Stimulated activated CD4-positive, alpha-beta T cell treated with anti-CD3 and anti-CD28 coated beads, TNF-alpha, amount 100 ng/mL, for 48 hours (primary cell): ENCODE measurements at regions not wholly inside any gene's neighbourhood (a gene's known extent, or its start where the extent isn't known, plus 50 kb on each side); places are given as distances from the start of the nearest gene placed in this dataset.
"Not testable (repeated sequence)": the region's sequence is repeated elsewhere in the genome, so short reads cannot be mapped to it uniquely, and the experiment has no call there.

Source experiments
- DNase-seq, 3 donors: peaks; one replicate each; pipeline ENCODE4 v3.0.0-alpha.2; 2020; ENCODE audit warnings: low read depth in 3 of 3

DNA sequence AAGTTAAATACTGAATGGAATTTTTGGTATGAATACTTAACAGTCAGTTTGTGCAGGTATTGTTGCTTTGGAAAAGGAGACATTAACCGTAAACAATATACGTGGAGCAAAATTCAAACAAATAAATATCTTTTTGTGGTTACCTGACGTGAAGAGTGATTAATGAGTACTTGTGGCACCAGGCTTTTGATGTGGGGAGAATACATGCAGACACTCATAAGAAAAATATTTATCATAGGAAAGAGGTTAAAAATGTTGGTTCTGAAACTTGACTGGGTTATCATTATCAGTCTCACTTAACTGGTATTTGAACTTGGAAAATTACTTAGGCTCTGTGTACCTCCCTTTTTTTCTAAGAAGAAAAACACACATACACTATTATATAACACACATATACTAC, 136.4 kb upstream of the NDST4 start:
- no peak for DNase-seq

DNA sequence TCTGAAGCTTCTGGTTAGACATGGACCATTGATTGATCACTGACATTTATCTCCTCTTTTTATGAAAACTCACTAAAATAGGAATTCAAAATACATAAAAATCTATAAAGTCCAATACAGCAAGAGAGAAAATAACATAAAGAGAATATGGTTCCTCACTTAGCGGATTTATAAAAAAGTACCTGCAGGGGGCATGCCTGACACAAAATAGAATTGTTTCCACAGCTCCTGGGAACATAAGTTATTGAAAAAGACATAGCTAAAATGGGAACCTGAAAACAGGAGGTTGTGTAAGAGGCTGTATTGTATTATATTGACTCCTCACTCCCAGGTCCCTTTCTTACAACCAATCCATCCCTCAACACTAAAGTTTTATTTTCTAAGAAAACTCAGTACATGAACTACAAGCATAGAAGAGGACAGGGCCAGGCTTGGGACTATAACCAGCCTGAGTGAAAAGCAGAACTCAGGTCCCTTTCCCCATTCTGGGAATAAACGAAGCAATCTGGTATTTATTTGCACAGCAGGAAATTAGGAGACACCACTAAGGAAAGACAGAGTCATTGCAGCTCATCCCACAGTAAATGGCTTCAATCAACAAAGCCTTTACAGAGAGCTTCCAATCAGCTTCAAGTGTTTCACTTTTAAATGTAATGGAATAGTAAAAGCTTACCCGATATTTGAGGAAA, 121.1 kb upstream of the NDST4 start:
- no peak for DNase-seq

DNA sequence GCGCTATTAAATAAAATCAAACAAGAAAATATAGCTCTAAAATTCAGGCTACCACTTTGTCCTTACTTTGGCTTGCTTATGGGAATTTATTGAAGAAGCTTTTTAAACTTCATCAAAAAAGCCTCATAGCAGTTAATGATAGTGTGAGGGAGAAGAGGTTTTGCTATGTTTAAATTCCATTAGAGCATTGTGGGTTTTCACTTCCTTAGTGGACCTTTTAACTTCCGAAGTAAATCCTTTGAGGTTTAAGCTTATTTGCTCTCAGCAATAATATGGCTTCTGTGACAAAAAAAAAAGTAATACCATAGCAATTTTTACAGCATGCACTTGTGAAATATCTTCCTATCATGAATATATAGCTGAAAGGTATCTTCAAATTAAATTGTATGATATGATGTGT, 120.2 kb upstream of the NDST4 start:
- DNase-seq = no peak

DNA sequence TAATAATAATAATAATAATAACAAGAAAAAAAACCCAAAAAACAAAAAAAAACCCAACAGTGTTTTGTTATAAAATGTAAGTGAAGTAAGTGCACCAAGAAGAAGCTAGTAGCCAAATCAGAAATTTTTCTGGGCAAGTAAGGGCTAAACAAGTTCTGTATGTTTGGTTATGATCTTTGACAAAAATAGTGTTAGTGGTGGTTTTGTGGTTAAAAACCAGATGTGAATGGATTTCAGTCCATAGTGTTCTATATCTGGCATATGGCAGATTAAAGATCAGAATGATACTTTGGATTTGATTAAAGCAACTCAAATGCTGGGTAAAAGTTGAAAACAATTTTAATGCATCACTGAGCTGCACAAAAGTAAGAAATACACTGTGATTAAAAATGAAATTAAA, 116.5 kb upstream of the NDST4 start:
- DNase-seq = no peak

DNA sequence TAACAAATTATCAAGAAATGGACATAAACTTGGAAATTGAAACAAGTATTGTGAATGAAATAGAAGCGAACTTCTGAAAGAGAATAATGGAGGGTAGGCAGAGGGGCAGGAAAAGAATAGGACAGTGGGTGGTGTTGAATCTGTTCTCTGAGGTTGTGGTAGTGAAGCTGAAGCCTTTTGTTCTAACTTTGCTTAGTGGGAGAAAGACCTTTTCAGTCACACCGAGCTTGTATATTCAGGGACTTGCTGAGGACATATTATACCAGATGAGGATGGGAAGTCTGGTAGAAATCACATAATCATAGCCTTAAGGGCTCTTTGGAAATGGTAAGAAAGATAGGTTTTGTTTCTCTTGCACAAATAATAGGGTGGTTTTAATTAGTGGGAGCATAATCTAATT, 115.4 kb upstream of the NDST4 start:
- no peak for DNase-seq

DNA sequence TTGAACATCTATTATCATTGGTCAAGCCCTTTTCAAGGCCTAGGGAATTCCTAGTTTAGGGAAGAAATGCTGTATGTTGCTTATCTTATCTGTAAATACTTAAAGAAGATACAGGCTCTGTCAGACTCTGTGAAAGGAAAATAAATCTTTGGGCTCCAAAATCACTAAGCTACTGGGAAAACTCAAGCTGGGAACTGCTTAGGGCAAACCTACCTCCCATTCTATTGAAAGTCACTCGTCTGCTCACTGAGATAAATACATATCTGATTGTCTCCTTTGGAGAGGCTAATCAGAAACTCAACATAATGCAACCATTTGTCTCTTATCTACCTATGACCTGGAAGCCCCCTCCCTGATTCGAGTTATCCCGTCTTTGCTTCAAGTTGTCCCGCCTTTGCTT, 108.6 kb upstream of the NDST4 start:
- no peak for DNase-seq

DNA sequence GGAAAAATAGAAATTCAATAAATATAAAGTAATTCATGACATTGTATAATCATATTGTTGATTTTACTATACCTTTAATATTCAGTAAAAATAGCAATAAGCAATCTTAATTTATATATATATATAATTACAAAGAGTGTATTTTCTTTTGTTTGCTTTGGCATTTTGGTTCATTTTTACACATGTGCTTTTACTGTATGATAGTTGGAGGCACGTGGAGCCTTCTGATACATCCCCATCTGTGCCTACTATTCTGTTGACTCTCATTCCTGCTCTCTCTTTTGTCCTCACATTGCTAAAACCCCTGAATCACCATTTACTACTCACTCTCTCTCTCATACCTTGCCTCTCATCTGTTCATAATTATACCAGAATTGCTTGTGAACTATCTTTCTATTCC, 106.4 kb upstream of the NDST4 start:
- no peak for DNase-seq

DNA sequence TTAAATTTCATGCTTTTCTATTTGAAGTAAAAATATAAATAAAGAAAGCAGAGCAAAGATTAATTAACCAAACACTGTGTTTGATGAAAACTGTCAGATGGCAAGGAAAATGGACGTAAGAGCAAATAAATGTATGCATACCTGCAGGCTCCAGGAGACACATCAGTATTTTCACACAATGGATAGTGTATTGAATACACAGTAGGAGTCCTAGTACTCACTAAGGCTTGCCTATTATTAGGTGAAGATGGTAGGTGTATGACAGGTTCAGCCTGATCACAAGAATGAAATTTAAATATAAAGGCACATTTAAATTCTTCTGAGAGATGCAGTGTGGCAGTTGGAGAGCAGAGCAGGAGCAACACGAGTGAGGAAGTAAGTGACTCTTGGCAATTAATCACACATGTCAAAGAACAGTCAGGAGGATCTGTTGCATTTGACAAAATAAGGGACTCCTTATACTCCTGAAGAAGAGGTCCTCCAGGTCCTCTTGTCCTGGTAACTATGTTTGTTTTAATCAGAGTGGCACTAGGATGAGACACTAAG, 106.0 kb upstream of the NDST4 start:
- DNase-seq = no peak

DNA sequence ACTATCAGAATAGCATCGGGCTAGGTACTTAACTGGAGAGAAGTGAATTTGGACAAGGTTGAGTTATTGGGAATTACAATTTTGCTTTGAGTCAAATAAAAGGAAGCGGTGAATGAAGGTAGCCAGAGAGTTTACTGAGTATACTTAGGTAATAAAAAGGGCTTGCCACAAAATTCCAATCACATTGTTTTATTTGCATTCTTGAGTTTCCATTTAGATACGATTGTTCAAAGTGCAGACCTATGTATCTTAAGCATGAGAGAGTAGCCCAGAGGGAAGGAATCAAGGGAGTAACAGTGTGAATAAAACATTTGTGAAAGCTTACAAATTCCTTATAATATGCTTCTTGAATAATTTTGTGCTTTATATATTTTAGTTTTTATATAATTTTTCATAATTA, 102.5 kb upstream of the NDST4 start:
- no peak for DNase-seq

DNA sequence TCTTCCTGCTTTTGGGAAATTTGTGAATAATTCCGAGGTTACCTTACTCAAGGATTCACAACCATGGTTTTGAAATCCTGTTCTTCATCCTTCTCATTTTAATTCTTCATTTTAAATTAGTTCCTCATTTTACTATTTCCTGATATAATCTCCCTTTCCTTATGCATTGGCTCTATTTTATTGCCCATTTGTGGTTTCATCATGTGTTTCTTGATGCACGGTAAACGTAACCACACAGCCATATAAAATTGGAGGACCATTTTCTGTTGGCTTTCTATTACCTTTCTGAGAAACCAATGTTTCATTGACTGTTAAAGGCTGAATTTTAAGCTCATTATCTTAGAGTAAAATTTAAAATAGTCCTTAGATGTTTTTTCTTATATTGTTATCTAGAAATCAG, 100.3 kb upstream of the NDST4 start:
- DNase-seq = no peak

DNA sequence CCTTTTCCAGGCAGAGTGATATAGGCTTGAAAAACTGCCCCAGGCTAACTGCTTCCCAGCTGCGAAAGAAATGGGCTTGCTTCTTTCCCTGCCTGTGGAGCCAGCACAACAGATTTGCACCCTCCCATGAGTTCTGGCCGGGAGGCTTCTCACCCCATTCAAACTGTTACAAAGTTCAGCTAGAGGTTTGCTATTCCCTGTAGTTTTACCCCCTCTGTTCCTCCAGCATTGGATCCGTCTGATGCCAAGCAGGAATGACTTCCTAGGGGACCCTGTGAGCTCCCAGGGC, 87.6 kb upstream of the NDST4 start:
- DNase-seq = no peak

DNA sequence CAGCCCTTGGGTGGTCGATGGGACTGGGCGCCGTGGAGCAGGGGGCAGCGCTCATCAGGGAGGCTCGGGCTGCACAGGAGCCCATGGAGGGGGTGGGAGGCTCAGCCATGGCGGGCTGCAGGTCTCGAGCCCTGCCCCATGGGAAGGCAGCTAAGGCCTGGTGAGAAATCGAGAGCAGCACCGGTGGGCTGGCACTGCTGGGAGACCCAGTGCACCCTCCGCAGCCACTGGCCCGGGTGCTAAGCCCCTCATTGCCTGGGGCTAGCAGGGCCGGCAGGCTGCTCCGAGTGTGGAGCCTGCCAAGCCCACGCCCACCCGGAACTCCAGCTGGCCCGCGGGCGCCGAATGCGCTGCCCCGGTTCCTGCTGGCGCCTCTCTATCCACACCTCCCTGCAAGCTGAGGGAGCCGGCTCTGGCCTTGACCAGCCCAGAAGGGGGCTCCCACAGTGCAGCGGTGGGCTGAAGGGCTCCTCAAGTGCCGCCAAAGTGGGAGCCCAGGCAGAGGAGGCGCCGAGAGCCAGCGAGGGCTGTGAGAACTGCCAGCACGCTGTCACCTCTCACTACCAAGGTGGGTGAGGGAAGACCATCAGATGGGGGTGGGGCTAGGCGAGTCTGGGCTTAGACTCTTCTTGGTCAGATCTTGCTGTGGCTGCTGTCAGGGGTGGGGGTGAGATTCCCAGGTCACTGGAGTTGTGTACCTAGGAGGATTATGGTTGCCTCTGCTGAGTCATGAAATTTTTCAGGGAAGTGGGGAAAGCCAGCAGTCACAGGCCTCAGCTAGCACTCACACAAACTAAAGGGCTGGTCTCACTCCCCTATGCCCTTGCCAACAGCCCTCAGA, 87.0 kb upstream of the NDST4 start:
- not testable (repeated sequence) for DNase-seq

DNA sequence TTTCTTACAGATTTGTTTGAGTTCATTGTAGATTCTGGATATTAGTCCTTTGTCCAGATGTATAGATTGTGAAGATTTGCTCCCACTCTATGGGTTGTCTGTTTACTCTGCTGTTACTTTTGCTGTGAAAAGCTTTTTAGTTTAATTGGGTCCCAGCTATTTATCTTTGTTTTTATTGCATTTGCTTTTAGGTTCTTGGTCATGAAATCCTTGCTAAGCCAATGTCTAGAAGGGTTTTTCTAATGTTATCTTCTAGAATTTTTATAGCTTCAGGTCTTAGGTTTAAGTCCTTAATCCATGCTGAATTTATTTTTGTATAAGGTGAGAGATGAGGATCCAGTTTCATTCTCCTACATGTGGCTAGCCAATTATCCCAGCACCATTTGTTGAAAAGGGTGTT, 81.2 kb upstream of the NDST4 start:
- not testable (repeated sequence) for DNase-seq

DNA sequence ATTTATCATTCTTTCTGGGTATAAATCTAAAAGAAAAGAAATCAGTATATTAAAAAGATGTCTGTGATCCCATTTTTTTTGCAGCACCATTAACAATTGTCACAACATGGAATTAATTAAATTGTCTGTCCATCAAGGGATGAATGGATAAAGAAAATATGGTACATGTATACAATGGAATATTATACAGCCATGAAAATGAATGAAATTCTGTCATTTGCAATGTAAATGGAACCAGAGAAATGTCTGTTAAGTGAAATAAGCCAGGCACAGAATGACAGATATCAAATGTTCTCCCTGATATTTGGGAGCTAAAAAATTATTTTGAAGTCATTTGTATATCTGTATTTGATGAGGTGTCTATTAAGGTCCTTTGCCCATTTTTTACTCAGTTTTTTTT, 77.1 kb upstream of the NDST4 start:
- no peak for DNase-seq

DNA sequence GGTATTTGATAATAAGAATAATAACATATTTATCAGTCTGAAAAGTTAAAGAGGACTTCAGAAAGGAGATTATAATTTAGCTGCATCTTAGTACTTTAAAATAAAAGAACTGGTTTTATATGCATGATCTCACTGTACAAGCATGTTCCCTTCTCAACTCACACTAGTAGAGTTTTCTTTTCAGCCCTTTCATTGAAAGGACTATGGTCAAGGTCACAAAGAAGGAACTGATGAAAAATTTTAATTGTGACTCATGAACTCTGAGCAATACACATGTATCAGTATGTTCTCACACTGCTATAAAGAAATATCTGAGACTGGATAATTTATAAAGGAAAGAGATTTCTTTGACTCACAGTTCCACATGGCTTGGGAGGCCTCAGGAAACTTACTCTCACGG, 73.7 kb upstream of the NDST4 start:
- no peak for DNase-seq

DNA sequence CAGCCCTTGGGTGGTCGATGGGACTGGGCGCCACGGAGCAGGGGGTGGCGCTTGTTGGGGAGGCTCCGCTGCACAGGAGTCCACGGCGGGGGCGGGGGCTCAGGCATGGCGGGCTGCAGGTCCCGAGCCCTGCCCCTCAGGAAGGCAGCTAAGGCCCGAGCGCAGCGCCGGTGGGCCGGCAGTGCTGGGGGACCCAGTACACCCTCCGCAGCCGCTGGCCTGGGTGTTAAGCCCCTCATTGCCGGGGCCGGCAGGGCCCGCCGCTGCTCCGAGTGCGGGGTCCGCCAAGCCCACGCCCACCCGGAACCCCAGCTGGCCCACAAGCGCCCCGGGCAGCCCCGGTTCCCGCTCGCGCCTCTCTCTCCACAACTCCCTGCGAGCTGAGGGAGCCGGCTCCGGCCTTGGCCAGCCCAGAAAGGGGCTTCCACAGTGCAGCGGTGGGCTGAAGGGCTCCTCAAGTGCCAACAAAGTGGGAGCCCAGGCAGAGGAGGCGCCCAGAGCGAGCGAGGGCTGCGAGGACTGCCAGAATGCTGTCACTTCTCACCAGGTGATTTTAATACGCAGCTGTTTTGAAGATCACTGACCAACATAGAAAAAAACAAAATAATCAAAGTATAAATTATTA, 66.1 kb upstream of the NDST4 start:
- DNase-seq = not testable (repeated sequence)

DNA sequence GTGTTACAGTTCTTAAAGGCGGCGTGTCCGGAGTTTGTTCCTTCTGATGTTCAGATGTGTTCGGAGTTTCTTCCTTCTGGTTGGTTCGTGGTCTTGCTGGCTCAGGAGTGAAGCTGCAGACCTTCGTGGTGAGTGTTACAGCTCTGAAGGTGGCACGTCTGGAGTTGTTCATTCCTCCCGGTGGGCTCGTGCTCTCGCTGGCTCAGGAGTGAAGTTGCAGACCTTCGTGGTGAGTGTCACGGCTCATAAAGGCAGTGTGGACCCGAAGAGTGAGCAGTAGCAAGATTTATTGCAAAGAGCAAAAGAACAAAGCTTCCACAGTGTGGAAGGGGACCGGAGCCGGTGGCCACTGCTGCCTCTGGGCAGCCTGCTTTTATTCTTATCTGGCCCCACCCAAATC, 65.3 kb upstream of the NDST4 start:
- not testable (repeated sequence) for DNase-seq

DNA sequence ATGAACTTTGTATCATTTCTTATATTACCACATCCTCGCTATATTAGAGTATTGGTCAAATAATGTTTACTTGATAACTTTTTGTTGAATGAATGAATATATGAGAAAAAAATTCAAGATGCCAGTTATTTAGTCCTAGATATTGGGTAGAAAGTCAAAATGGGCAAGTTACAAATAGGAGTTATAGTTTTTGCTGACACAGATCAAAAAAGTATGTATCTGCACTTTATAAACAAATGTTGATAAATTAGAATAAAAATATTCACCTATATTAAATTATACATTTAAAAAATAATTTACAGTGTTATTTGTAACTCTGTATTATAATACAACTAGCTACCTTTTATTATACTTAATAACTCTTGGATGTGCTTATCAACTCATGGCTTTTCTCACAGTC, 57.8 kb upstream of the NDST4 start:
- no peak for DNase-seq

DNA sequence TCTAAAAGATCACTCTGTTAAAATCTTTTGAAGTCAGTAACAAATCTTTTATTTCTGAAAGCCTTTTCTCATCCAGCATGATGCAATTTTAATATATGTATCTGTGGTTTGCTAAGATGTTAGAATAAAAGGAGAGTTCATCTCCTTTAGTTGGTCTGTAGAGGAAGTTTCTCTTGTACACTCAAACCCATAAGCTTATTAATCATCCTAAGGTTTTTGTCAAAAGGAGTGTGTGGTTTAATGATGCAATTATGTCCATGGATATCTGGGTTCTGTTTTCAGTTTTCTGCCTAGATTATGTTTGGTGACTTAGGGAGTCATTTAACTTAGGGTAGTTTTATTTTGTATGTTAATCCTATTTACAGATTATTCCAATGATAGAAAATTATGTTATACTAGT, 52.1 kb upstream of the NDST4 start:
- DNase-seq = no peak
